HFF-Myc (cell line): ENCODE measurements at regions not wholly inside any gene's neighbourhood (a gene's known extent, or its start where the extent isn't known, plus 50 kb on each side); places are given as distances from the start of the nearest gene placed in this dataset.

ENCODE experiments used
- DNase-seq: peaks from one replicate; pipeline ENCODE4 v3.0.0-alpha.2; 2011; ENCODE audit warnings: low read depth; ENCODE audit errors: extremely low read depth
- H3K4me3 ChIP-seq: replicated peaks from 2 replicates; pipeline ENCODE4 v1.5.1; 2011; ENCODE audit warnings: low read depth, mild to moderate bottlenecking, control low read depth, low read length
- TF ChIP-seq, protein P1 (sequence below): IDR thresholded peaks from 2 replicates; pipeline ENCODE4 v1.5.1; 2012; ENCODE audit warnings: mild to moderate bottlenecking, low read depth, low read length, control low read depth; ENCODE audit errors: missing control alignments

DNA sequence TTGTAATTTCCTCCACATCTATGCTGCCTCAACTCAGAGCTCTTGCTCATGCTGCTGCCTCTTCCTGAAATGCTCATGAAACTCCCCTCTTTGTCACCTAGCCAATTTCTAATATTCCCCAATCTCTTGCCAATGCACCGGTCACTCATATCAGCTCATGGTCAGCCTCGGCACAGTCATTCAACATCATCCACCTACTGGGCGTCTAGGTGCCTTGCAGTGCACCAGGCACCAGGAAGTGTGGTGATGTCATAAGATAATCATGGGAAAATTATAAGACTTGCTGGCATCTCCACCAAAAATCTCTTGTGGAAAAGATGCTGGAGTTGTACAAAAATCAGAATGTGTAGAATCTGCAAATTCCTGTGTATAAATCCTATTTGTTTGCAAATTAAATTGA, 52.6 kb upstream of the RAB27B start:
- H3K4me3 ChIP-seq, result no peak overlapping the region
- TF ChIP-seq, protein P1, sequence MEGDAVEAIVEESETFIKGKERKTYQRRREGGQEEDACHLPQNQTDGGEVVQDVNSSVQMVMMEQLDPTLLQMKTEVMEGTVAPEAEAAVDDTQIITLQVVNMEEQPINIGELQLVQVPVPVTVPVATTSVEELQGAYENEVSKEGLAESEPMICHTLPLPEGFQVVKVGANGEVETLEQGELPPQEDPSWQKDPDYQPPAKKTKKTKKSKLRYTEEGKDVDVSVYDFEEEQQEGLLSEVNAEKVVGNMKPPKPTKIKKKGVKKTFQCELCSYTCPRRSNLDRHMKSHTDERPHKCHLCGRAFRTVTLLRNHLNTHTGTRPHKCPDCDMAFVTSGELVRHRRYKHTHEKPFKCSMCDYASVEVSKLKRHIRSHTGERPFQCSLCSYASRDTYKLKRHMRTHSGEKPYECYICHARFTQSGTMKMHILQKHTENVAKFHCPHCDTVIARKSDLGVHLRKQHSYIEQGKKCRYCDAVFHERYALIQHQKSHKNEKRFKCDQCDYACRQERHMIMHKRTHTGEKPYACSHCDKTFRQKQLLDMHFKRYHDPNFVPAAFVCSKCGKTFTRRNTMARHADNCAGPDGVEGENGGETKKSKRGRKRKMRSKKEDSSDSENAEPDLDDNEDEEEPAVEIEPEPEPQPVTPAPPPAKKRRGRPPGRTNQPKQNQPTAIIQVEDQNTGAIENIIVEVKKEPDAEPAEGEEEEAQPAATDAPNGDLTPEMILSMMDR, result peak; percentile 45
- DNase-seq, result peak; percentile 42

DNA sequence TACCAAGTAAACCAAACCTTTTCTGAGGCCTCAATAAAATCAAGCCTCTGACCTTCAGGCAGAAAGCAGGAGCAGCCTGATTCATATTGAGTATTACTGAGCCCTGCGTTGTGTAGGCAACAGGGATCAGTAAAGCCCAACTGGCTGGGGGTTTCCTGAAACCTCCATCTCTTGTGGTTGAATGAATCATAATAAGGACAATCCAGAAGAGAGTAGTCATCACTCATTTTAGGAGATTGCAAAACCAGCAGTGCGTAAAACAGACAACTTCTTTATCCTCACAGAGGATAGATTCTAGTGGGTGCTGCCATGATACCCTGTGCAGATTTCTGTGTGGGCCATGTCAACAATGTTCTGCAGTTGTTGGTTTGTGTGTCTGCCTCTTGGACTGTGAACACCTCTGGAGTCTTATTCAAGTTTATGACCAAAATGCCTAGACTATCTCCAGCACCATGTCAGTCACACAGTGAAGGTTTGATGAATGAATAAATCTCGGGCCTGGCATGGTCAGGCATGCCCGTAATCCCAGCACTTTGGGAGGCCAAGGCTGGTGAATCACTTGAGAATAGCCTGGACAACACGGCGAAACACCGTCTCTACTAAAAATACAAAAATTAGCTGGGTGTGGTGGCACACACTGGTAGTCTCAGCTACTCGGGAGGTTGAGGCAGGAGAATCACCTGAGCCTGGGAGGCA, 51.8 kb upstream of the RAB27B start:
- TF ChIP-seq, protein P1, result no peak
- DNase-seq, result peak; percentile 95
- H3K4me3 ChIP-seq, result no peak overlapping the region

DNA sequence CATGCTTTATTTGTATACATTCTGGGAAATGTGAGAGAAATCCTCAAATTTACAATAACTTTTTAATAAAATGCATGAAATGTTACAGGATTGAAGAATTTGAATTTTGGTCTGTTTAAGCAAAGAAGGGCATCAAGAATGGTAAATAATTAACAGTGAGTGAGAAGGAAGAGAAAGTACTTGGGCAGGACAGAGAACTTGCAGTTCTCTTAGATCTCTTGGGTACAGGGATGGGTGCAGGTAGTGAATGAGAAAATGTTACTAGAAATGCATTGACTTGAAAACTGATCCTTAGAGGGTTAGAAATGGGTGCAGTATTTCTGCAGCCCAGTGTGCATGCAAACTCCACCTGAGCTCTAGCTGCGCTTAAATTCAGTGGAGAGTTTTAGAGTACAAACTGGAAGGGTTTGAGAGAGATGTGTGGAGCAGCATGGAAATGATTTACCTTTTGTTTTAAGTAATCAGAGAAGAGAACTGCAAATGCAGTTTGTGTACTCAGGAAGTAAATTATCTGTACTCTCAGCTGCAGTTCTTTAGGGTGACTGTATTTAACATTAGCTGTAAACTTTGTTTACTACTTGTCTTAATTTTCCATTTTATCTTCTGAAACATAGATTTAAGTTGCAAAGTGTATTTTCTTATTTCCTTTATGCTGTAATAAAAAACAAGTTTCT, 51.0 kb upstream of the RAB27B start:
- H3K4me3 ChIP-seq, result no peak overlapping the region
- DNase-seq, result no peak
- TF ChIP-seq, protein P1, result no peak

DNA sequence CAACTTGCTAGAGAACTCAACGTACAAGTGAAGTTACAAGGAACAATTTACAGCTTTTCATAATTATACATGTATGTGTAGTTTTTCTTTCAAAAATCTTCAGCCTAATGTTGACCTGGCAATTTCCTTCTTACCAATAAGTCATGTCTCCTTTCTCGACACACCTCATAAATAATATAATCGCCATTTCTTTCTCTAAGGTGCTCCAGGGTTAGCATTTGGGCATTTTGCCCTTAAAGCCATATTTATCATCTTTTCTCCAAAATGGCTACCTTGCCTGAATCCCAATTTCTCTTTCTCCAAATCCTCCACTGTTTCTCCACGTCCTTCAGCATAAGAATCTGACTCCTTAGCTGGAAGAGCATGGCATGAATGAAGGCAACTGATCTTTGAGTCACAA, 50.3 kb upstream of the RAB27B start:
- DNase-seq, result no peak
- H3K4me3 ChIP-seq, result no peak overlapping the region
- TF ChIP-seq, protein P1, result no peak
